ENCODE measurements at regions not wholly inside any gene's neighbourhood (a gene's known extent, or its start where the extent isn't known, plus 50 kb on each side); places are given as distances from the start of the nearest gene placed in this dataset.

GRCh38 chr6:96458771-96459170 lies 62.8 kb upstream of the UFL1 start:
- H3K9me3 ChIP-seq (ENCODE audit: control insufficient read depth, insufficient read depth, low read length): no peaks in the 10 kb centered on the region
- WGBS (ENCODE audit: insufficient coverage, insufficient read length): no CpG with 5 or more reads among the region's 4 CpGs
- no peaks in the 10 kb centered on the region for H3K27me3 ChIP-seq (ENCODE audit: control insufficient read depth, insufficient read depth, low read length)
- no peaks in the 10 kb centered on the region for H3K36me3 ChIP-seq (ENCODE audit: control insufficient read depth, insufficient read depth, low read length)
- no peak for DNase-seq (ENCODE audit: low read depth, low spot score)
- peaks cover 1% of the 10 kb centered on the region; the same call in 1 of the 2 replicates for H3K4me1 ChIP-seq (ENCODE audit: control insufficient read depth, insufficient read depth, low read length)
- H3K27ac ChIP-seq (ENCODE audit: low read length): no peak overlapping the region
- no peak overlapping the region for H3K4me3 ChIP-seq (ENCODE audit: low read length)

- no CpG with 5 or more reads among the region's 6 CpGs for WGBS (ENCODE audit: insufficient coverage, insufficient read length)
- H3K27ac ChIP-seq (ENCODE audit: low read length): no peak overlapping the region
- no peaks in the 10 kb centered on the region for H3K27me3 ChIP-seq (ENCODE audit: control insufficient read depth, insufficient read depth, low read length)
- peaks cover 1% of the 10 kb centered on the region; the same call in 1 of the 2 replicates for H3K4me1 ChIP-seq (ENCODE audit: control insufficient read depth, insufficient read depth, low read length)
- H3K9me3 ChIP-seq (ENCODE audit: control insufficient read depth, insufficient read depth, low read length): no peaks in the 10 kb centered on the region
- no peak overlapping the region for H3K4me3 ChIP-seq (ENCODE audit: low read length)
- no peak for DNase-seq (ENCODE audit: low read depth, low spot score)
- no peaks in the 10 kb centered on the region for H3K36me3 ChIP-seq (ENCODE audit: control insufficient read depth, insufficient read depth, low read length)
Observed at GRCh38 chr6:96460052-96460700, 61.4 kb upstream of the UFL1 start.

- WGBS (ENCODE audit: insufficient coverage, insufficient read length): no CpG with 5 or more reads among the region's 3 CpGs
- DNase-seq (ENCODE audit: low read depth, low spot score): no peak
- no peaks in the 10 kb centered on the region for H3K27me3 ChIP-seq (ENCODE audit: control insufficient read depth, insufficient read depth, low read length)
- H3K27ac ChIP-seq (ENCODE audit: low read length): no peak overlapping the region
- 0 out of 2 replicates have a peak, but pooled peaks cover 1% of the 10 kb centered on the region for H3K4me1 ChIP-seq (ENCODE audit: control insufficient read depth, insufficient read depth, low read length)
- no peak overlapping the region for H3K4me3 ChIP-seq (ENCODE audit: low read length)
- no peaks in the 10 kb centered on the region for H3K36me3 ChIP-seq (ENCODE audit: control insufficient read depth, insufficient read depth, low read length)
- H3K9me3 ChIP-seq (ENCODE audit: control insufficient read depth, insufficient read depth, low read length): no peaks in the 10 kb centered on the region
Observed at GRCh38 chr6:96465321-96465903, 56.2 kb upstream of the UFL1 start.

- no peaks in the 10 kb centered on the region for H3K9me3 ChIP-seq (ENCODE audit: control insufficient read depth, insufficient read depth, low read length)
- H3K4me1 ChIP-seq (ENCODE audit: control insufficient read depth, insufficient read depth, low read length): 0 out of 2 replicates have a peak, but pooled peaks cover 1% of the 10 kb centered on the region
- H3K36me3 ChIP-seq (ENCODE audit: control insufficient read depth, insufficient read depth, low read length): no peaks in the 10 kb centered on the region
- no peak overlapping the region for H3K4me3 ChIP-seq (ENCODE audit: low read length)
- no peaks in the 10 kb centered on the region for H3K27me3 ChIP-seq (ENCODE audit: control insufficient read depth, insufficient read depth, low read length)
- DNase-seq (ENCODE audit: low read depth, low spot score): no peak
- no peak overlapping the region for H3K27ac ChIP-seq (ENCODE audit: low read length)
- WGBS (ENCODE audit: insufficient coverage, insufficient read length): no CpG with 5 or more reads among the region's 2 CpGs
Observed at GRCh38 chr6:96466147-96466863, 55.3 kb upstream of the UFL1 start.

GRCh38 chr6:96467814-96468213 lies 53.8 kb upstream of the UFL1 start:
- DNase-seq (ENCODE audit: low read depth, low spot score): no peak
- H3K4me3 ChIP-seq (ENCODE audit: low read length): no peak overlapping the region
- H3K4me1 ChIP-seq (ENCODE audit: control insufficient read depth, insufficient read depth, low read length): no peaks in the 10 kb centered on the region
- no peaks in the 10 kb centered on the region for H3K36me3 ChIP-seq (ENCODE audit: control insufficient read depth, insufficient read depth, low read length)
- no peaks in the 10 kb centered on the region for H3K27me3 ChIP-seq (ENCODE audit: control insufficient read depth, insufficient read depth, low read length)
- H3K27ac ChIP-seq (ENCODE audit: low read length): no peak overlapping the region
- H3K9me3 ChIP-seq (ENCODE audit: control insufficient read depth, insufficient read depth, low read length): no peaks in the 10 kb centered on the region

- H3K36me3 ChIP-seq (ENCODE audit: control insufficient read depth, insufficient read depth, low read length): no peaks in the 10 kb centered on the region
- H3K27me3 ChIP-seq (ENCODE audit: control insufficient read depth, insufficient read depth, low read length): no peaks in the 10 kb centered on the region
- H3K27ac ChIP-seq (ENCODE audit: low read length): no peak overlapping the region
- no peaks in the 10 kb centered on the region for H3K9me3 ChIP-seq (ENCODE audit: control insufficient read depth, insufficient read depth, low read length)
- no CpG with 5 or more reads among the region's 3 CpGs for WGBS (ENCODE audit: insufficient coverage, insufficient read length)
- no peaks in the 10 kb centered on the region for H3K4me1 ChIP-seq (ENCODE audit: control insufficient read depth, insufficient read depth, low read length)
- no peak overlapping the region for H3K4me3 ChIP-seq (ENCODE audit: low read length)
- no peak for DNase-seq (ENCODE audit: low read depth, low spot score)
Observed at GRCh38 chr6:96468281-96468680, 53.3 kb upstream of the UFL1 start.

- no peaks in the 10 kb centered on the region for H3K9me3 ChIP-seq (ENCODE audit: control insufficient read depth, insufficient read depth, low read length)
- H3K27me3 ChIP-seq (ENCODE audit: control insufficient read depth, insufficient read depth, low read length): no peaks in the 10 kb centered on the region
- H3K36me3 ChIP-seq (ENCODE audit: control insufficient read depth, insufficient read depth, low read length): no peaks in the 10 kb centered on the region
- WGBS (ENCODE audit: insufficient coverage, insufficient read length): no CpG with 5 or more reads among the region's 2 CpGs
- no peak for DNase-seq (ENCODE audit: low read depth, low spot score)
- no peaks in the 10 kb centered on the region for H3K4me1 ChIP-seq (ENCODE audit: control insufficient read depth, insufficient read depth, low read length)
- H3K27ac ChIP-seq (ENCODE audit: low read length): no peak overlapping the region
- no peak overlapping the region for H3K4me3 ChIP-seq (ENCODE audit: low read length)
Observed at GRCh38 chr6:96468681-96469224, 52.9 kb upstream of the UFL1 start.

- Histone ChIP-seq H3K36me3 (ENCODE audit: control insufficient read depth, insufficient read depth, low read length) (no peaks in the 10 kb centered on the region), H3K4me3 (ENCODE audit: low read length) (no peak overlapping the region), H3K27ac (ENCODE audit: low read length) (no peak overlapping the region), H3K4me1 (ENCODE audit: control insufficient read depth, insufficient read depth, low read length) (no peaks in the 10 kb centered on the region), H3K27me3 (ENCODE audit: control insufficient read depth, insufficient read depth, low read length) (no peaks in the 10 kb centered on the region), H3K9me3 (ENCODE audit: control insufficient read depth, insufficient read depth, low read length) (no peaks in the 10 kb centered on the region)
- WGBS (ENCODE audit: insufficient coverage, insufficient read length): no CpG with 5 or more reads among the region's 2 CpGs
- DNase-seq (ENCODE audit: low read depth, low spot score): no peak
Observed at GRCh38 chr6:96469312-96469711, 52.3 kb upstream of the UFL1 start.

- no peak overlapping the region for H3K4me3 ChIP-seq (ENCODE audit: low read length)
- H3K27ac ChIP-seq (ENCODE audit: low read length): no peak overlapping the region
- H3K36me3 ChIP-seq (ENCODE audit: control insufficient read depth, insufficient read depth, low read length): no peaks in the 10 kb centered on the region
- no peaks in the 10 kb centered on the region for H3K9me3 ChIP-seq (ENCODE audit: control insufficient read depth, insufficient read depth, low read length)
- no peak for DNase-seq (ENCODE audit: low read depth, low spot score)
- no peaks in the 10 kb centered on the region for H3K27me3 ChIP-seq (ENCODE audit: control insufficient read depth, insufficient read depth, low read length)
- H3K4me1 ChIP-seq (ENCODE audit: control insufficient read depth, insufficient read depth, low read length): no peaks in the 10 kb centered on the region
- no CpG with 5 or more reads among the region's 2 CpGs for WGBS (ENCODE audit: insufficient coverage, insufficient read length)
Observed at GRCh38 chr6:96470296-96470695, 51.3 kb upstream of the UFL1 start.

All from iPS DF 6.9 (cell line).